Muscle of leg (tissue), 3 donors: ENCODE measurements at regions not wholly inside any gene's neighbourhood (a gene's known extent, or its start where the extent isn't known, plus 50 kb on each side); places are given as distances from the start of the nearest gene placed in this dataset.

Source experiments
- DNase-seq: peaks from one replicate; pipeline ENCODE4 v3.0.0; 2013
- H3K27ac ChIP-seq: one replicate; pipeline ENCODE4 v1.5.1; 2013; ENCODE audit warnings: mild to moderate bottlenecking, low read length, control low read depth
- H3K27me3 ChIP-seq: one replicate; pipeline ENCODE4 v1.6.1; 2013; ENCODE audit warnings: low read length; ENCODE audit not compliant: control insufficient read depth, insufficient read depth
- H3K36me3 ChIP-seq: one replicate; pipeline ENCODE4 v1.6.1; 2013; ENCODE audit warnings: low read length; ENCODE audit not compliant: control insufficient read depth, insufficient read depth
- H3K4me1 ChIP-seq: one replicate; pipeline ENCODE4 v1.6.1; 2013; ENCODE audit warnings: low read length; ENCODE audit not compliant: control insufficient read depth, insufficient read depth
- H3K4me3 ChIP-seq: one replicate; pipeline ENCODE4 v1.5.1; 2013; ENCODE audit warnings: low read length, control low read depth
- H3K9me3 ChIP-seq: replicated peaks from 2 replicates; pipeline ENCODE4 v1.6.1; 2013; ENCODE audit warnings: low read depth, low read length; ENCODE audit not compliant: control insufficient read depth
- WGBS: methylation state at CpG from one replicate; pipeline ENCODE4 v1.1.5; 2013; ENCODE audit warnings: missing lambda C conversion rate; ENCODE audit not compliant: insufficient coverage; 5-methylcytosine and 5-hydroxymethylcytosine counted together

DNA sequence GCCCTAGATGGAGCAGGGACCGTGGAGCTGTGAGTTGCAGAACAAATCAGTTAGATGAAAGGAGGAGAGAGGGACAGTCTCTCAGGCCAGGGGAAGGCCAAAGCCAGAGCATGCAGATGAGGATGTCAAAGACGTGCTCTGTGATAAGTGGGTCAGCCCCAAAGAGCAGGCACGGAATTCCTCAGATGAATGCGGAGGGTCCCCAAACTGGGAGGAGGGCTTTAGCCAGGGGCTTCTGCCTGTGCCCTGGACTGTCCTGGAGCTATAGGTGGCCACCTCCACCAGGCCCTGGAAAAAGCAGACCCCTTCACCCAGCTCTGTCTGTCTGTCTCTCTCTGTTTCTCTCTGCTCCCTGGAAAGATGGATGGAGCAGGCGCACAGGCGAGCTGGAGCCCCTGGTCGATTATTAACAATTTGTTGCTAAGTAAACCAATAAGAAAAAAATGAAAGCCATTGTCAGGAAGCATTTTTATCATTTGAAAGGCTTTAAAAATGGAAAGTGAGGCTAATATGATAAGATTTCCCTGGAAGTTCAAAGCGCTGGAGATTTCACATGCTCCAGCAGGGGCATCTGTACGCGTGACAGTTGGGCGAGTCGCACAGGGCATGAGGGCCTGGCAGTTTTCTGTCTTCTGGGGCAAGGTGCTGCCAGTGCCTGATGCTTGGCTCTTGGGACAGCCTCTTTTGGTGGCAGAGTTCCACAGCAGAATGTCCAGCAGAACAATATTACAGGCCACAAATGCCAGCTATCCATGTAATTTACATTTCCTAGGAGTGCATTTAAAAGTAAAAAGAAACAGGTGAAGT lies 241.0 kb downstream of the GLI2 start:
- Histone ChIP-seq H3K4me1 (no peaks in the 10 kb centered on the region), H3K4me3 (no peak overlapping the region), H3K9me3 (no peaks in the 10 kb centered on the region), H3K27me3 (no peaks in the 10 kb centered on the region), H3K36me3 (peaks cover 59% of the 10 kb centered on the region), H3K27ac (no peak overlapping the region)
- WGBS = 80% methylated on average over 11 of the region's 12 CpGs
- no peak for DNase-seq

DNA sequence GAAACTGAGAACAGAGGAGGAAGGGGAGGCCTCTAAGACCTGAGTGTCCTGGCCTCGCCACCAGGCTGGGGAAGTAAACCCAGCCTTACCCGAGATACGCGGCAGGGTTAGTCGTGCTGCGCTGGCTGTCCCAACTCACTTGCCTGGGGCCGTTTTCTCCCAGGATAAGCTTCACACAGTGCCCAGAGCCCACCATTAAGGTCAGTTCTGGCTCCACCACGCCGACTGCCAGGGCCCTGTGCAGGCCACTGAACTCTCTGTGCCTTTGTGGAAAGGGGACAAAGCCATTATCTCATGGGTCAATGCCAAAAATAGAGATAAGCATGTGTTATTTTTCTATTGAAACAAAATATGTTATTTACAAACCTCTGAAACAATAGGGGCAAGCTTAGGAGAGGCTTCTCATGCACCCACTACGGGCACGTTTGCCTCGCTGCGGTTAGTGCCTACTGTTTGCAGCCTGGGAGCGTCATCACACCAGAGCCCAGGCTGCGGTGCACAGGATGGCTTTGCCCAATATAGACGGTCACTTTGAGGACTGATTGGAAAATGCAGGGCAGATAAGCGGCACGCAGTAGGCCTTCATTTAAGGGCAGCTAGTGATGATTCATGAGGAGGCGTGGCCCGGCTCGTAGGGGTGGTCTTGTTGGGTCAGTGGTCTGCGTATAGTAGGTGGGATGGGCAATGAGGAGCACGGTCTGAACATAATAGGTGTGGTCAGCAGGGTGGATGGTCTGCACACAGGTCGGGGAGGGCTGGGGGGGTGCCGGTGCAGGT lies 242.1 kb downstream of the GLI2 start:
- WGBS = 90% methylated on average over 21 of the region's 25 CpGs
- H3K9me3 ChIP-seq = no peaks in the 10 kb centered on the region
- H3K4me1 ChIP-seq = peaks cover 2% of the 10 kb centered on the region
- no peaks in the 10 kb centered on the region for H3K27me3 ChIP-seq
- H3K4me3 ChIP-seq = no peak overlapping the region
- no peak overlapping the region for H3K27ac ChIP-seq
- H3K36me3 ChIP-seq = peaks cover 53% of the 10 kb centered on the region
- no peak for DNase-seq

DNA sequence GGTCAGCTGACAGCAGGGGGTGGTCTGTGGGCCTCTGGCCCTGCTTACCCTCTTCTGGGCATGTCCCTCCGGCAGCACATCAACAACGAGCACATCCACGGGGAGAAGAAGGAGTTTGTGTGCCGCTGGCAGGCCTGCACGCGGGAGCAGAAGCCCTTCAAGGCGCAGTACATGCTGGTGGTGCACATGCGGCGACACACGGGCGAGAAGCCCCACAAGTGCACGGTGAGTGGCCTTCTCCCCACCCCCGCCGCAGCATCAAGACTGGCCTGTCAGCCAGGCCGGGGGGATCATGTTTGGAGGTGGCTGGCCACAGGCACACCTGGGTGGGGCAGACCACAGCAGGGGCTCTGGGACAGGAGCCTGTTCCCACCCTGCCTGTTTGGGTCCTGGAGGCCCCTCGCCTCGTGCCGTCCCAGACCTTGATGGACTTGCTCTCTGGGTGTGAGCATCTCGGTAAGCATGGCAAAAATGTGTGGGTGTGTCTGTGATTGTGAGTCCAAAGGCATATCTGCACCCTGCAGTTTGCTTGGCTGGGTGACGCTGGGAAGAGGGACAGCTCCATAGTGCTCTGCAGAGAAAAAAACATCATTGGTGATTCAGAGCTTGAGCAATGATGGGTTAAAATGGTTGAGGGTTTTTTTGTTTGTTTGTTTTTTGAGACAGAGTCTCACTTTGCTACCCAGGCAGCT lies 242.8 kb downstream of the GLI2 start:
- Histone ChIP-seq H3K4me3 (no peak overlapping the region), H3K27me3 (no peaks in the 10 kb centered on the region), H3K27ac (no peak overlapping the region), H3K9me3 (no peaks in the 10 kb centered on the region), H3K36me3 (peaks cover 54% of the 10 kb centered on the region), H3K4me1 (peaks cover 8% of the 10 kb centered on the region)
- WGBS = 83% methylated on average over 19 of the region's 20 CpGs
- DNase-seq = no peak

DNA sequence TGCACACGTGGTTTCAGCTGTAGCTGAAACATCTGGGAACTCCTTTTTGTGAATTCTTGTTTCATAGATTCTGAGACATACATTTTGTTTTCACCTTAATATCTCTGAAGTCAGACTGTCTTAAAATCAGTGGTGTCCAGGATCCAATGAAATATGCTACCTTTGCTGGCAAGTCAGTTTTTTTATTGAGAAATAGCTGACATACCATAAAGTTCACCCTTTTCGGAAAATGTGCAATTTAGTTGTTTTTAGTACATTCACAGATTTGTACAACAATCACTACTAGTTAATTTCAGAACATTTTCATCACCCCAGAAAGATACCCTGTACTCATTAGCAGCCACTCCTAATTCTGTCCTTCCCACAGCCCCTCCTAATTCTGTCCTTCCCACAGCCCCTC lies 243.7 kb downstream of the GLI2 start:
- H3K4me1 ChIP-seq = peaks cover 16% of the 10 kb centered on the region
- H3K9me3 ChIP-seq = no peaks in the 10 kb centered on the region
- no peaks in the 10 kb centered on the region for H3K27me3 ChIP-seq
- H3K27ac ChIP-seq = no peak overlapping the region
- no peak for DNase-seq
- H3K36me3 ChIP-seq = peaks cover 58% of the 10 kb centered on the region
- no peak overlapping the region for H3K4me3 ChIP-seq
- WGBS = no CpG with 5 or more reads among the region's 2 CpGs

DNA sequence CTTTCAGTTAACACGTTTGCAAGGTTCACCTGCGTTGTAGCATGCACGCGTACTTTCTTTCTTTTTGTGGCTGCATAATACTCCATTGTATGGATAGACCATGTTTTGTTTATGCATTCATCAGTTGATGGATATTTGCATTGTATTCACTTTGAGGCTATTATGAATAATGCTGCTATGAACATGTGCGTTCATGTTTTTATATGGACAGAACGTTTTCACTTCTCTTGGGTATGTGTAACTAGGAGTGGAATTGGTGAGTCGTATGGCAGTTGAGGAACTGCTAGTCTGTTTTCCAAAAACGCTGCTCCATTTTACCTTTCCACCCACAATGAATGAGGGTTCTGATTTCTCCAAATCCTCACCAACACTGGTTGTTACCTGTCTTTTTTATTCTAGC lies 244.3 kb downstream of the GLI2 start:
- Histone ChIP-seq H3K9me3 (no peaks in the 10 kb centered on the region), H3K4me1 (peaks cover 16% of the 10 kb centered on the region), H3K36me3 (peaks cover 57% of the 10 kb centered on the region), H3K4me3 (no peak overlapping the region), H3K27me3 (no peaks in the 10 kb centered on the region), H3K27ac (no peak overlapping the region)
- 95% methylated on average over 4 of the region's 8 CpGs for WGBS
- no peak for DNase-seq

DNA sequence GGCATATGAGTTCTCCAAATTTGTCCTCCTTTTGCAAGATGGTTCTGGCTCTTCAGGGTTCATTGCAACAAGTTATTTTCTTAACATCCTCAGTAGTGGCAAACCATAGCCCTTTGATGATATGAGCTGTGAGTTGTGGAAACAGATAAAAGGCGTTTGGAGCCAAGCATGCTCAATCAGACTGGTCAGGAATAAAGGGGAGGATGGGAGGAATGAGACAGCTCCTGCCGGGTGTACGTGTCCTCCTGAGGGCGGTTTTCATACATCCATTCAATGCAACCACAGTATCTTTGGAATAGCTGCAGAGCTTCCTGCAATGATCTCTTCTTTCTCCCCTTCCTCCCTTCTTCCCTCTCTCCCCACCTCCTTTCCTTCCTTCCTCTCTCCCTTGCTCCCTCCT lies 245.8 kb downstream of the GLI2 start:
- DNase-seq = no peak
- Histone ChIP-seq H3K4me1 (peaks cover 16% of the 10 kb centered on the region), H3K27me3 (no peaks in the 10 kb centered on the region), H3K27ac (no peak overlapping the region), H3K36me3 (peaks cover 58% of the 10 kb centered on the region), H3K4me3 (no peak overlapping the region), H3K9me3 (no peaks in the 10 kb centered on the region)
- 65% methylated on average over 3 of the region's 4 CpGs for WGBS

DNA sequence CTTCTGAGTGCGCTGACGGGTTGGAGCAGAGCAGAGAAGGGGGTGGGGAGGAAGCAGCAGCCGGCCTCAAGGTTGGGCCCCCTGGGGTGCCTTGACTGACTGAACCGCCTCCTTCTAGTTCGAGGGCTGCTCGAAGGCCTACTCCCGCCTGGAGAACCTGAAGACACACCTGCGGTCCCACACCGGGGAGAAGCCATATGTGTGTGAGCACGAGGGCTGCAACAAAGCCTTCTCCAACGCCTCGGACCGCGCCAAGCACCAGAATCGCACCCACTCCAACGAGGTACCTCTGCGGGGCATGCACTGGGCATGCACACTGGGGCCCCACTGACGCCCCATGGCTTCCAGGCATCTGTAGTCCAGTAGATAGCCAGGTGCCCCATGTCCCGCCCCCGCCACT lies 246.9 kb downstream of the GLI2 start:
- WGBS = 72% methylated on average over 18 of the region's 20 CpGs

DNA sequence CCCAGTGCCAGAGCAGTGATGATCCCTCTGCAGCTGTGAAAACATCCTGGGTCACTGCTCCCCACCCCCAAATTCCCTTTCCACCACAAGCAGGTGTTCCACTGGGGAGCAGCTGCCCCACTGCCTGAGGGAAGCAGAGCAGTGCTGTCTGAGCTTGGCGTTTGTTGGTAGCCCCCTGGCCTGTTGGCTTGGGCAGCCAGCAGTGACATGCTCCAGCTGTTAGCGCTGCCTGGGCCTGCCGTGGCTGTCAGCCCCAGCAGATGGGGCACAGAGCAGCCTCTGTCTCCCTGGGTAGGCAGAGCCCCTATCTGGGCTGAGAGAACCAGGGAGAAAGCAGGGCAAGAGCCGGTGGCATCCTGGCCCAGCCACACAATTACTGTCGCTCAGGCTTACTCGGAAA lies 247.7 kb downstream of the GLI2 start:
- Histone ChIP-seq H3K27ac (peak overlapping the region; percentile 24), H3K27me3 (no peaks in the 10 kb centered on the region), H3K4me1 (peaks cover 16% of the 10 kb centered on the region), H3K9me3 (no peaks in the 10 kb centered on the region), H3K36me3 (peaks cover 62% of the 10 kb centered on the region), H3K4me3 (no peak overlapping the region)
- WGBS = 68% methylated on average over 6 of the region's 6 CpGs
- peak; percentile 68 for DNase-seq

More for the DNA sequence above, 246.9 kb downstream of the GLI2 start:
- H3K9me3 ChIP-seq = no peaks in the 10 kb centered on the region
- H3K27ac ChIP-seq = no peak overlapping the region
- peaks cover 61% of the 10 kb centered on the region for H3K36me3 ChIP-seq
- H3K4me1 ChIP-seq = peaks cover 16% of the 10 kb centered on the region
- H3K27me3 ChIP-seq = no peaks in the 10 kb centered on the region
- DNase-seq = no peak
- H3K4me3 ChIP-seq = no peak overlapping the region

DNA sequence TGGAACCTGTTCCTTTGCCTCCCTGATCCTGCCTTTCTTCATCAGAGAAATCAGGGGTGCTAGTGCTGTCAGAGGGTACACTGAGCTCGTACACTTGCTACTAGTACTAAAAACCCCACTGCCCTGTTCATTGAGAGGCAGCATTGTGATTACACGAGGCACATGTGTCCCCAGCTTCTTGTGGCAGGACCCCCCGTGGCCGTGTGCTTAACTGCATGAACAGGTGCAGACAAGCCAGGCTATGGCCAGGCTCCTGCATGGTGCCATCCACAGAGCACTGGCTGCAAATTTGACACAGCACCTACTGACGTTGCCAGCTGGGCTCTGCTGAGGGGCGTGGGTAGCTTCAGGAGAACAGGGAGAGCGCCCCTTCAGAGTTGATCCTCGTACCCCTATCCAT lies 248.4 kb downstream of the GLI2 start:
- Histone ChIP-seq H3K4me1 (peaks cover 16% of the 10 kb centered on the region), H3K27me3 (no peaks in the 10 kb centered on the region), H3K9me3 (no peaks in the 10 kb centered on the region), H3K4me3 (no peak overlapping the region), H3K36me3 (peaks cover 56% of the 10 kb centered on the region), H3K27ac (no peak overlapping the region)
- 81% methylated on average over 8 of the region's 8 CpGs for WGBS
- DNase-seq = no peak
